SK-N-SH treated with all-trans-retinoic acid at 6 μM for 48 hours (cell line): ENCODE measurements at regions not wholly inside any gene's neighbourhood (a gene's known extent, or its start where the extent isn't known, plus 50 kb on each side); places are given as distances from the start of the nearest gene placed in this dataset.

Experiments used
- ATAC-seq: fragments of 200-7000 bp; cut with Tn5 transposase; 3 replicates; pipeline ENCODE4 v1.9.1; 2020; ENCODE audit warnings: mild to moderate bottlenecking, moderate library complexity
- ARNTL ChIP-seq: fragments of 450-650 bp; formaldehyde crosslinking; IDR thresholded peaks from 2 replicates; pipeline ENCODE4 v1.5.0; 2020; ENCODE audit warnings: low read depth, mild to moderate bottlenecking, moderate library complexity, borderline replicate concordance
- BACH2 ChIP-seq: fragments of 250-450 bp; sonication (Bioruptor Pico); IDR thresholded peaks from 2 replicates; pipeline ENCODE4 v1.9.0; 2021; ENCODE audit warnings: mild to moderate bottlenecking, borderline replicate concordance
- CREB5 ChIP-seq: fragments of 250-450 bp; sonication (Bioruptor Pico); IDR thresholded peaks from 2 replicates; pipeline ENCODE4 v1.5.1; 2020; ENCODE audit warnings: low read depth, mild to moderate bottlenecking, moderate library complexity
- CSDC2 ChIP-seq: fragments of 250-450 bp; sonication (Bioruptor Pico); IDR thresholded peaks from 2 replicates; pipeline ENCODE4 v1.5.0; 2020; ENCODE audit warnings: mild to moderate bottlenecking, moderate library complexity
- CSRNP3 ChIP-seq: fragments of 250-450 bp; sonication (Bioruptor Pico); IDR thresholded peaks from 2 replicates; pipeline ENCODE4 v1.5.1; 2021; ENCODE audit warnings: mild to moderate bottlenecking, moderate library complexity
- ESRRG ChIP-seq: fragments of 250-450 bp; sonication (Bioruptor Pico); IDR thresholded peaks from 2 replicates; pipeline ENCODE4 v1.6.1; 2021; ENCODE audit warnings: mild to moderate bottlenecking
- GLIS3 ChIP-seq: fragments of 250-450 bp; sonication (Bioruptor Pico); IDR thresholded peaks from 2 replicates; pipeline ENCODE4 v1.5.0; 2020; ENCODE audit warnings: mild to moderate bottlenecking, moderate library complexity
- ISL1 ChIP-seq: fragments of 250-450 bp; sonication (Bioruptor Pico); IDR thresholded peaks from 2 replicates; pipeline ENCODE4 v2.1.2; 2022; ENCODE audit warnings: mild to moderate bottlenecking, moderate library complexity
- OSR1 ChIP-seq: fragments of 250-450 bp; sonication (Bioruptor Pico); IDR thresholded peaks from 2 replicates; pipeline ENCODE4 v1.8.0; 2022; ENCODE audit warnings: moderate library complexity, mild to moderate bottlenecking, inconsistent platforms
- PATZ1 ChIP-seq: fragments of 250-450 bp; sonication (Bioruptor Pico); IDR thresholded peaks from 2 replicates; pipeline ENCODE4 v1.8.0; 2020; ENCODE audit warnings: mild to moderate bottlenecking, moderate library complexity, borderline replicate concordance
- POU6F1 ChIP-seq: fragments of 250-450 bp; sonication (Bioruptor Pico); IDR thresholded peaks from 2 replicates; pipeline ENCODE4 v1.8.0; 2021; ENCODE audit warnings: low read depth, mild to moderate bottlenecking, moderate library complexity, borderline replicate concordance
- PPARA ChIP-seq: fragments of 250-450 bp; sonication (Bioruptor Pico); IDR thresholded peaks from 2 replicates; pipeline ENCODE4 v1.5.0; 2020; ENCODE audit warnings: mild to moderate bottlenecking, borderline replicate concordance
- RARB ChIP-seq: fragments of 250-450 bp; sonication (Bioruptor Pico); IDR thresholded peaks from 2 replicates; pipeline ENCODE4 v1.8.0; 2021; ENCODE audit warnings: mild to moderate bottlenecking, moderate library complexity
- SNAI2 ChIP-seq: fragments of 250-450 bp; sonication (Bioruptor Pico); IDR thresholded peaks from 2 replicates; pipeline ENCODE4 v1.5.0; 2020; ENCODE audit warnings: mild to moderate bottlenecking, moderate library complexity
- TCF4 ChIP-seq: fragments of 250-450 bp; sonication (Bioruptor Pico); IDR thresholded peaks from 2 replicates; pipeline ENCODE4 v1.8.0; 2021; ENCODE audit warnings: mild to moderate bottlenecking, moderate library complexity, borderline replicate concordance
- TOX ChIP-seq: fragments of 250-450 bp; sonication (Bioruptor Pico); IDR thresholded peaks from 2 replicates; pipeline ENCODE4 v1.8.0; 2021; ENCODE audit warnings: mild to moderate bottlenecking, moderate library complexity, borderline replicate concordance
- TSHZ2 ChIP-seq: fragments of 250-450 bp; sonication (Bioruptor Pico); IDR thresholded peaks from 2 replicates; pipeline ENCODE4 v1.5.0; 2020; ENCODE audit warnings: mild to moderate bottlenecking, moderate library complexity
- ZC3H10 ChIP-seq: fragments of 250-450 bp; sonication (Bioruptor Pico); IDR thresholded peaks from 2 replicates; pipeline ENCODE4 v1.5.1; 2021; ENCODE audit warnings: mild to moderate bottlenecking, moderate library complexity
- ZFP3 ChIP-seq: fragments of 250-450 bp; sonication (Bioruptor Pico); IDR thresholded peaks from 2 replicates; pipeline ENCODE4 v1.5.0; 2020; ENCODE audit warnings: mild to moderate bottlenecking, moderate library complexity
- ZFP30 ChIP-seq: fragments of 450-650 bp; formaldehyde crosslinking; IDR thresholded peaks from 2 replicates; pipeline ENCODE4 v1.5.0; 2022; ENCODE audit warnings: mild to moderate bottlenecking, moderate library complexity
- ZNF565 ChIP-seq: fragments of 450-650 bp; formaldehyde crosslinking; conservative IDR thresholded peaks from 2 replicates; pipeline ENCODE4 v1.5.0; 2020; ENCODE audit warnings: low read depth, mild to moderate bottlenecking, moderate library complexity
- ZNF70 ChIP-seq: fragments of 450-650 bp; formaldehyde crosslinking; IDR thresholded peaks from 2 replicates; pipeline ENCODE4 v1.5.0; 2020; ENCODE audit warnings: mild to moderate bottlenecking, moderate library complexity

- TF ChIP-seq TOX (no peak), BACH2 (CRISPR knock-in tag) (no peak), ZC3H10 (CRISPR knock-in tag) (no peak), OSR1 (no peak), PPARA (CRISPR knock-in tag) (no peak), RARB (no peak), ISL1 (no peak), ZNF70 (CRISPR knock-in tag) (no peak), SNAI2 (CRISPR knock-in tag) (no peak), ZFP3 (CRISPR knock-in tag) (no peak)
- no peak for ATAC-seq
These were observed 265.2 kb downstream of the UACA start for GRCh38 chr15:70498096-70498626.

- no peak for ATAC-seq
- TF ChIP-seq CSDC2 (CRISPR knock-in tag) (no peak), ESRRG (CRISPR knock-in tag) (no peak), CSRNP3 (CRISPR knock-in tag) (no peak), ISL1 (no peak), ZC3H10 (CRISPR knock-in tag) (no peak), PPARA (CRISPR knock-in tag) (no peak), GLIS3 (CRISPR knock-in tag) (no peak), RARB (no peak), BACH2 (CRISPR knock-in tag) (no peak), OSR1 (no peak), TOX (no peak), POU6F1 (CRISPR knock-in tag) (no peak), ZFP30 (no peak), ZNF70 (CRISPR knock-in tag) (no peak), TCF4 (CRISPR knock-in tag) (no peak), PATZ1 (CRISPR knock-in tag) (no peak), TSHZ2 (CRISPR knock-in tag) (no peak)
These were observed 265.7 kb downstream of the UACA start for GRCh38 chr15:70497661-70498060.

GRCh38 chr15:70495991-70496599 lies 267.3 kb downstream of the UACA start:
- TF ChIP-seq OSR1 (no peak), CREB5 (CRISPR knock-in tag) (no peak), ARNTL (CRISPR knock-in tag) (no peak), RARB (no peak), CSRNP3 (CRISPR knock-in tag) (no peak), POU6F1 (CRISPR knock-in tag) (no peak), ZNF565 (CRISPR knock-in tag) (no peak)
- no peak for ATAC-seq
